HG03565 (cell line): ENCODE measurements at regions not wholly inside any gene's neighbourhood (a gene's known extent, or its start where the extent isn't known, plus 50 kb on each side); places are given as distances from the start of the nearest gene placed in this dataset.

ENCODE experiments used
- ATAC-seq: cut with Tn5 transposase; IDR thresholded peaks from one replicate; pipeline ENCODE4 v1.9.1; 2021; ENCODE audit warnings: mild to moderate bottlenecking, moderate library complexity; ENCODE audit not compliant: unreplicated experiment

DNA sequence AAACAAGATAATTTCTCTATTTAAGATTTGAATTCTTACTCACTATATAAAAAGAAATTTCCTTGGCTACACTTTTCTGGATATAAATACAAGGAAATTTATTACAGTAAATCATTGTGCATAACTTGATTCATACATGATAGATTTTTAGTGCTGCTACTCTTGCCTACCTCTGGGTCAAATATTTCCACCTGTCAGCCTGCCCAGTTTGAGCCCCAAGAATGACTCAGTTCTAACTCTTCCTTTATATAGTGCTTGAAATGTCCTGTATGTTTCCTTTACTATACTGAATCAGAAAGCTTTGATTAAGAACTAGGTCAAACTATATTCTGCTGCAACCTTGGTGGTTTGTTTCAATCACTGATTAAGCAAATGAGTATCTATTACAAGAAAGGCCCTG lies 147.4 kb upstream of the FTMT start:
- ATAC-seq = no peak

DNA sequence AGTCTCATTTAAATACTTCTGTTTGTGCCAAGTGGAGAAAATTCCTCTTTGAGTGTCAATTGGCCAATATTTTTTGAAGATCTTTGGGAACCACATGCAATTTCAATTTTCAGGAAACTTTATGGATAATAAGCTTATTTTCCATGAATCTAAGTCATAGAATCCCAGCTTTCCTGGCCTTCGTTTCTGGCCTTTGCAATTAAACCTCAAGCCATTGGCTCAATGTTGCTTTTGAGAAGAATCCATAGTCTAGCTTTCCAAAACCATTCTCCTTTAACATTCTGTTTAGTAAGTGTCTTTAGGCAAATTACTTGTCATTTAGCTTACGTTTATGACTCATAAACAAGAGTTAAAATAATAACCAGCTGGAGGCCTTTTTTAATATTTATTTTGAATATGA lies 145.0 kb upstream of the FTMT start:
- ATAC-seq = no peak

GRCh38 chr5:121707178-121707577 lies 144.5 kb upstream of the FTMT start:
- no peak for ATAC-seq

DNA sequence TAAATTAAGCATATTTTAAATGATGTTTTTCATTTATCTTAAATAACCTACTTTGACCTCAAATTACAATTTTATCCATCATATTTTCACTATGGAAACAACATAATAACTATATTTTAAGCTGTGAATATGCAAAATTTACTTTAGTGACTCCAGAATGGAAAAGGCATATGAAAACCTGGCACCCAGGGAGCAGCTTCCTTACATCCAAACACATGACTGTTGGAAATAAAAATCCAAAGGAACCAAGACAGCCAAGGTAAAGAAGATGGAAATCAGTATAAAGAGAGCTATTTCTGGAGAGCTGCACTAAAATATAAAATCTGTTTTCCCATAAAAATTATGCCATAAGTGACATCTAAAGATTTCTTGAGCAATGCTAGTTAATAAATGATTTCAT lies 140.3 kb upstream of the FTMT start:
- no peak for ATAC-seq

- ATAC-seq = no peak
Observed at GRCh38 chr5:121719255-121719654, 132.4 kb upstream of the FTMT start.

DNA sequence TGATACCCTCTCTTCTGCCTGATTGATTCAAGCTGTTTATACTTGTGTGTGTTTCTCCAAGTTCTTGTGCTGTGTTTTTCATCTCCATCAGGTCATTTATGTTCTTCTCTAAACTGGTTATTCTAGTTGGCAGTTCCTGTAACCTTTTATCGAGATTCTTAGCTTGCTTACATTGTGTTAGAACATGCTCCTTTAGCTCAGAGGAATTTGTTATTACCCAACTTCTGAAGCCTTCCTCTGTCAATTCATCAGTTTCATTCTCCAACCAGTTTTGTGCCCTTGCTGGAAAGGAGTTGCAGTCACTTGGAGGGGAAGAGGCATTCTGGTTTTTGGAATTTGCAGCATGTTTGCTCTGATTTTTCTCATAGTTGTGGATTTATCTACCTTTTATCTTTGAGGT lies 126.2 kb upstream of the FTMT start:
- no peak for ATAC-seq

DNA sequence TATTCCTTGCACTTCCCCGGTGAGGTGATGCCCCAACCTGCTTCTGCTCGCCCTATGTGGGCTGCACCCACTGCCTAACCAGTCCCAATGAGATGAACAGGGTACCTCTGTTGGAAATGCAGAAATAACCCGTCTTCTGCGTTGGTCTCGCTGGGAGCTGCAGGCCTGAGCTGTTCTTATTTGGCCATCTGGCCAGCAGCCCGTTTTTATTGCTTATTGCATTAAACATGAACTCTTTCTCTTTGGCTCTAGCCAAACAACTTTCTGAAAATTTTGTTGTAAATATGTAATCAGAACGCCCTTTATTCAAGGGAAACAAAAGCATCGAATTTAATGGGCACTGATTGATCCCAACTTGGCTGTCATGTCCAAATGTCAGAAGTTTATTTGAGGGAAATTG lies 124.7 kb upstream of the FTMT start:
- ATAC-seq = no peak

GRCh38 chr5:121731377-121731776 lies 120.3 kb upstream of the FTMT start:
- no peak for ATAC-seq

GRCh38 chr5:121735618-121736017 lies 116.1 kb upstream of the FTMT start:
- ATAC-seq = no peak

DNA sequence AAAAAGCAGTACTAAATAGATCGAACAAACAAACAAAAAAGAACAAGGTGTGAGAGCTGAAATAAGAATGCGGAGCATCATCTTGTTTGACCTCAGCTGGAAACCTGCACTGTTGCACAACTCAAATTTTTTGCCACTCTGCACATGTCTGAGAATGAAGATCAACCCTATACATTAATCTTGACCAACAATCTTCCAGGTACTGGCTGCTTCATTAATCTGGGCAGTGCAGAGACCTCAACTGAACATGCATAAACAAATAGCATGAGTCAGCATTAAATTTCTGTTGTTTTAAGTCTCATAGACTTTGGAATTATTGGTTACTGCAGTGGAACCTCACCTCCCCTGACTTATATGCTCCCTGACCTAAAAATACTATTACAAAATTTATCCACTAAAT lies 114.6 kb upstream of the FTMT start:
- ATAC-seq = no peak

DNA sequence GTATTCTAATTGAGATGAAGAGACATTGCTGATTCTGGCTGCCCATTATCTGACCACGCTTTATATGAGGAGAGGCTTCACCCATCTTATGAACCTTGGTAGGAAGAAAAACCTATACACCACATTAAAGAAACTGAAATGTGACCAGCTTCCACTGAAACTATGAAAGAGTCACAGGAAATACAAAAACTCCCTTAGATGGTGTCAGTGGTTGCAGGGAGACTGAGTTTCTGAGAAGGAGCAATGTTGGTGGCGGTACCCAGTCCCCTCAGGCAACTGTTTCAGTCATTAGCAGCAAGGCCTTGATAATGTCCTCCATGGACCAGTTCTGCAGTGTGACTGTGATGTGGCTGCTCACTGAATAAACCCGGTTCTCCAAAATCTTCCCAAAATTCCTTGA lies 110.5 kb upstream of the FTMT start:
- peak; percentile 58 for ATAC-seq

DNA sequence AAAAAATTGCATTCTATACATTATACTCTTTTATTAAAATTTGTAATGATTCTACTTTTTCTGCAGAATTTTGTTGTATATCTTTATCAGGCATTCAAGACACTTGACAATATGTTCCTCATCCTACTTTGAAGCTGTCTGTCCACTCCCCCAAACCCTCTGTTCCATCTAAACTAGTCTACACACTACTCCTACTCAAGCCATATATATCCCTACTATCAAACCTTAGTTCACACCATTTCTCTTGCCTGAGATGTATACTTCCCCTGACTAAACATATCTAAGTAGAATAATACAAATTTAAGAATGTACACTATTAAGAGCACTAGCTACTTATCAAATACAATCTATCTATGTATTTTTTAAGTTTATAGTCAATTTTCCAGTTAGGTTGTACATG lies 107.1 kb upstream of the FTMT start:
- no peak for ATAC-seq

GRCh38 chr5:121745407-121745806 lies 106.3 kb upstream of the FTMT start:
- no peak for ATAC-seq

- no peak for ATAC-seq
Observed at GRCh38 chr5:121746763-121747162, 104.9 kb upstream of the FTMT start.

DNA sequence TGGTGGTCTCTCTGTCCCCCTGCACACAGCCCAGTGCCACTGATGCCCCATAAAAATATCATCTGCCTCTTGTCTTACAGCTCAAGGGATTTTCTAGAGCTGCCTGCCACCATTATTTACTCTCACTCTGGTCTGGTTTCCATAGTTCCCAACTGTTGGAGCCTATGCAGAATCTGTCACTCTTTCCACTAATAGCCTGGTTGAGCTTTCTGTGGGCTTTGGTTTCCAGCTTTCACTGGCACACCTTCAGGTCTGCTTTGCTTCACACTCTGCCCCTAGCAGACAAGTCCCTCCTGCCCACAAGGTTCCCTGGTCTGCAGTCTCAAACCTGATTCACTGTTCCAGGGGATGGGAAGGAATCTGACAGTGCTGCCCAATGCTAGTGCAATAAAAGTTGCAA lies 103.0 kb upstream of the FTMT start:
- ATAC-seq = no peak

DNA sequence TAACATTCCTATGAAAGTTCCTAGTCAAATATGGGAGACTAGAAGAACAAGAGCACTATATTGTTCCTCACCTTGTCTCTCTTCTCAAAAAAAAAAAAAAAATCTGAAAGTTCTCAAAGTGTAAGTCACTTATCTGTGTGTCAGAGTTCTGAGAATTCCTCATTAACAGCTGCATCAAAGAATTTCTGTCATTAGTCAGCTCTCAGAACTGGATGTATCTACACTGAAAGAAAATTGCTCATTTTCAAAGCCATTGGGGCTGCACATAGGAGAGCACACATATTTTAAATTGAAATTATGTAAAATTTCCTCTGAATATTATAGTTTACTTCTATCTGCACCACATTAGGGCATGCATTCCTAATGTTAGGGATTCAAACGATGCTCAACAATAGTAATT lies 99.5 kb upstream of the FTMT start:
- ATAC-seq = no peak

DNA sequence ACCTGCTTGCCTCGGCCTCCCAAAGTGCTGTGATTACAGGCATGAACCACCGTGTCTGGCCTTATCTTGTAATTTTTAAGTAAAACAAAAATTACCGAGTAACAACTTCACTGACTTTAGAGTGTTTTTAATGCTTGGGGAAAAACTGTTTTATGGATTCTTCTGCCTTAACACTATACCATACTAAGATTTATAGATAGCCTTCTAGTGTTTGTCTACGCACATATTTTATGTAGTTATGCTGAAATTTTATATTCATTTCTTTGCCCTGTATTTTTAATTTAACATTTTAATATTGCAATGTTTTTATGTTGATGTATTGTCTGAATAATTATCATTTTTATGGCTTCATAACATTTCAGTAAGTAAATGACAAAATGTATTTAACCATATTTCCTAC lies 96.4 kb upstream of the FTMT start:
- no peak for ATAC-seq

GRCh38 chr5:121757753-121758152 lies 93.9 kb upstream of the FTMT start:
- ATAC-seq = no peak

GRCh38 chr5:121758615-121759014 lies 93.1 kb upstream of the FTMT start:
- ATAC-seq = no peak

DNA sequence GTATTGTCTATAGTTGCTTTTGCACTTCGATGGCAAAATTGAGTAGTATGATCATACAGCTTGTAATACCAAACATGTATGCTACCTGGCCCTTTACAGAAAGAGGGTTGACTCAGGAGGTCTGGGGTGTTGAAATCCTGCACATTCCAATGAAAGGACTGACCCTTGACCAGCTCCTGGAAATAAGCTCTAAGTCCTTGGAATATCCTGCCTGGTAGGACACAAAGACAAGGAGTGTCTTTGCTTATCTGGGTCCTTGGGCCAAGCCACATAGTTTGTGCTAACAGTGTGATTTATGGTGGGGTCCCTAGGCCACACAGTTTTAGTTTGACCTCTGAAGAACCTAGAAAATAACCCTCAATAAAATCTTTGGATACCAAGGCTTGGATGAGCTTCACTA lies 89.3 kb upstream of the FTMT start:
- ATAC-seq = no peak

- no peak for ATAC-seq
Observed at GRCh38 chr5:121763665-121764064, 88.0 kb upstream of the FTMT start.

- ATAC-seq = no peak
Observed at GRCh38 chr5:121780406-121780805, 71.3 kb upstream of the FTMT start.

GRCh38 chr5:121783700-121784099 lies 68.0 kb upstream of the FTMT start:
- ATAC-seq = no peak

DNA sequence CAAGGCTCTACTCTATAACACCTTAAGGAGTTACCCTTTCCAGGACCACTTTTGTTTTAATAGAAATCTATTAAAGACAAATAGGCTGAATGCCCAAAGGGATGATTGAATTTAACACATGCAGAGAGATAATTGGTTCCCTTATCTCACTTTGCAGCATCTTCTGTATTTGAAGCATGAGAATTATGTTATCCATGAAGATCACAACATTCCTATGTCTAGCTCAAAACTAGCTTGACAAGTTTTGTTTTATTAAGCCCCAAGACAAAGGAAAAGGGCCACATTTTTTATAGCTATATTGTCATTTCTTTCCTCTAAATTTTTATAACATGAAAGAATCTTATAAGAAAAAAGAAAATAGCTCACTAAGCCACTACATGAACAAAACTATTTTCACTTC lies 57.9 kb upstream of the FTMT start:
- ATAC-seq = no peak
